HepG2 (cell line): ENCODE measurements at regions not wholly inside any gene's neighbourhood (a gene's known extent, or its start where the extent isn't known, plus 50 kb on each side); places are given as distances from the start of the nearest gene placed in this dataset.

Source experiments
- ATAC-seq: fragments of 200-7000 bp; cut with Tn5 transposase; 3 replicates; pipeline ENCODE4 v1.9.1; 2020; ENCODE audit warnings: mild to moderate bottlenecking, moderate library complexity
- BruUV-seq: library from RNA; stranded (reverse); fragments of 400-500 nt; replicated peaks from 2 replicates; lab custom pipeline; 2021; lab: Mats Ljungman, UMichigan
- CTCF ChIA-PET: fragments of 300-600 bp; formaldehyde crosslinking; extraction: SDS; loops from one replicate; lab custom pipeline; 2021; ENCODE audit warnings: low total read pairs, inconsistent platforms, low intra/inter-chr PET ratio; lab: Yijun Ruan, JAX
- POLR2A ChIA-PET: fragments of 350-600 bp; sonication (Branson Sonifier 250); formaldehyde crosslinking; loops from one replicate; lab custom pipeline; 2020; ENCODE audit warnings: antibody characterized with exemption, inconsistent platforms; lab: Yijun Ruan, JAX
- DNase-seq: peaks from one replicate; pipeline ENCODE4 v3.0.0-alpha.2; 2015; ENCODE audit warnings: low spot score
- FAIRE-seq: peaks from 3 replicates; lab custom pipeline; 2011; peaks lifted over from hg19 to GRCh38; lab: Jason Lieb, UNC
- H2AFZ ChIP-seq: one replicate; pipeline ENCODE4 v1.6.1; 2011; ENCODE audit warnings: low read length, inconsistent platforms
- H3K27ac ChIP-seq: fragments of 300-600 bp; 3 replicates; pipeline ENCODE4 v1.8.0; 2011; ENCODE audit warnings: mixed run types, mild to moderate bottlenecking, mixed read lengths, low read length, inconsistent platforms; ENCODE audit not compliant: insufficient read depth; ENCODE audit errors: extremely low read length
- H3K27me3 ChIP-seq, 2 experiments: fragments of 200-600 bp in 1 of 2; 2 replicates in 1 of 2; 3 replicates in 1 of 2; pipeline versions ENCODE4 v1.6.0 to v1.8.0; 2011; ENCODE audit warnings: low read length in 2 of 2, mild to moderate bottlenecking in 2 of 2, moderate library complexity in 2 of 2, inconsistent platforms in 1 of 2; ENCODE audit not compliant: insufficient read depth in 2 of 2, control insufficient read depth in 1 of 2
- H3K36me3 ChIP-seq, 2 experiments: fragments of 200-600 bp in 1 of 2; replicated peaks in 1 of 2; 2 replicates in 1 of 2; 3 replicates in 1 of 2; pipeline versions ENCODE4 v1.5.1 to v1.8.0; 2011; ENCODE audit warnings: low read length in 2 of 2, inconsistent platforms in 1 of 2; ENCODE audit not compliant: insufficient read depth in 2 of 2, control insufficient read depth in 1 of 2
- H3K4me1 ChIP-seq: 2 replicates; pipeline ENCODE4 v1.5.1; 2012; ENCODE audit warnings: low read length, inconsistent platforms; ENCODE audit not compliant: insufficient read depth
- H3K4me2 ChIP-seq: 2 replicates; pipeline ENCODE4 v1.6.0; 2011; ENCODE audit warnings: low read depth, low read length, inconsistent platforms
- H3K4me3 ChIP-seq, 3 experiments: fragments of 200-600 bp in 1 of 3; sonication (generic), shearing (Covaris generic) in 1 of 3; replicated peaks in 1 of 3; 2 replicates each; pipeline ENCODE4 v1.5.1; 2011 to 2016; ENCODE audit warnings: low read length in 3 of 3, inconsistent platforms in 2 of 3, low read depth in 2 of 3, mild to moderate bottlenecking in 2 of 3, control low read depth in 1 of 3, mixed read lengths in 1 of 3; ENCODE audit not compliant: insufficient read depth in 1 of 3
- H3K79me2 ChIP-seq: one replicate; pipeline ENCODE4 v1.6.1; 2011; ENCODE audit warnings: low read length, inconsistent platforms; ENCODE audit not compliant: insufficient read depth
- H3K9ac ChIP-seq: 2 replicates; pipeline ENCODE4 v1.6.0; 2011; ENCODE audit warnings: mild to moderate bottlenecking, low read depth, low read length, inconsistent platforms; ENCODE audit not compliant: insufficient read depth
- H3K9me3 ChIP-seq: 2 replicates; pipeline ENCODE4 v1.5.1; 2012; ENCODE audit warnings: mild to moderate bottlenecking, low read length
- H4K20me1 ChIP-seq: 2 replicates; pipeline ENCODE4 v1.6.0; 2011; ENCODE audit warnings: inconsistent platforms, mild to moderate bottlenecking, low read length, moderate library complexity; ENCODE audit not compliant: insufficient read depth
- BRD4 ChIP-seq: sonication (generic); formaldehyde crosslinking; IDR thresholded peaks from 2 replicates; pipeline ENCODE4 v1.4.0; 2020; ENCODE audit warnings: missing genetic modification reagents
- NFIC ChIP-seq: IDR thresholded peaks from 2 replicates; pipeline ENCODE4 v1.6.1; 2012; ENCODE audit warnings: mild to moderate bottlenecking, low read length, inconsistent platforms
- NR2F2 ChIP-seq: IDR thresholded peaks from 2 replicates; pipeline ENCODE4 v1.6.1; 2012; ENCODE audit warnings: low read depth, inconsistent platforms, borderline replicate concordance
- PAX8 ChIP-seq: sonication (generic); formaldehyde crosslinking; IDR thresholded peaks from 2 replicates; pipeline ENCODE4 v1.8.0; 2022; ENCODE audit warnings: mild to moderate bottlenecking, missing genetic modification reagents, borderline replicate concordance
- SIN3B ChIP-seq: fragments of 150-350 bp; IDR thresholded peaks from 2 replicates; pipeline ENCODE4 v1.6.1; 2014; ENCODE audit warnings: low read length
- SUZ12 ChIP-seq: fragments of 150-350 bp; IDR thresholded peaks from 2 replicates; pipeline ENCODE4 v1.6.1; 2014; ENCODE audit warnings: low read depth, low read length
- TEAD2 ChIP-seq: sonication (generic); formaldehyde crosslinking; IDR thresholded peaks from 2 replicates; pipeline ENCODE4 v1.9.0; 2021; ENCODE audit warnings: missing genetic modification reagents
- ZNF383 ChIP-seq: sonication (generic); formaldehyde crosslinking; IDR thresholded peaks from 2 replicates; pipeline ENCODE4 v1.4.0; 2020; ENCODE audit warnings: missing genetic modification reagents, mild to moderate bottlenecking, borderline replicate concordance
- ZNF605 ChIP-seq: sonication (generic); formaldehyde crosslinking; IDR thresholded peaks from 2 replicates; pipeline ENCODE4 v1.8.0; 2022; ENCODE audit warnings: mild to moderate bottlenecking, missing genetic modification reagents
- whole genome bisulfite sequencing: methylation state at CpG from one replicate; pipeline ENCODE4 v1.1.6; 2017; ENCODE audit warnings: low lambda C conversion rate; 5-methylcytosine and 5-hydroxymethylcytosine counted together
- in situ Hi-C: cut with HindIII; loops from 2 replicates; pipeline ENCODE4 v1.10.0; 2017; ENCODE audit warnings: low pct_unique_long_range_greater_than_20kb; ENCODE audit not compliant: extremely low pct_ligation_motif_present
- intact Hi-C: fragments of 100-400 bp; cut with micrococcal nuclease; formaldehyde crosslinking; loops from one replicate; pipeline ENCODE4 v1.10.0; 2022; ENCODE audit not compliant: unreplicated experiment
- TF ChIP-seq, protein P1 (sequence below): sonication (generic); formaldehyde crosslinking; IDR thresholded peaks from 2 replicates; pipeline ENCODE4 v1.5.1; 2020; ENCODE audit warnings: mild to moderate bottlenecking, moderate library complexity, missing genetic modification reagents
- TF ChIP-seq, protein P2 (sequence below): sonication (generic); formaldehyde crosslinking; IDR thresholded peaks from 2 replicates; pipeline ENCODE4 v1.5.0; 2020; ENCODE audit warnings: mild to moderate bottlenecking, missing genetic modification reagents, borderline replicate concordance
- TF ChIP-seq, protein P3 (sequence below): sonication (generic); formaldehyde crosslinking; IDR thresholded peaks from 2 replicates; pipeline ENCODE4 v1.5.1; 2020; ENCODE audit warnings: missing genetic modification reagents, mild to moderate bottlenecking, borderline replicate concordance
- TF ChIP-seq, protein P4 (sequence below): sonication (generic); formaldehyde crosslinking; IDR thresholded peaks from 2 replicates; pipeline ENCODE4 v1.5.1; 2020; ENCODE audit warnings: mild to moderate bottlenecking, missing genetic modification reagents, borderline replicate concordance

DNA sequence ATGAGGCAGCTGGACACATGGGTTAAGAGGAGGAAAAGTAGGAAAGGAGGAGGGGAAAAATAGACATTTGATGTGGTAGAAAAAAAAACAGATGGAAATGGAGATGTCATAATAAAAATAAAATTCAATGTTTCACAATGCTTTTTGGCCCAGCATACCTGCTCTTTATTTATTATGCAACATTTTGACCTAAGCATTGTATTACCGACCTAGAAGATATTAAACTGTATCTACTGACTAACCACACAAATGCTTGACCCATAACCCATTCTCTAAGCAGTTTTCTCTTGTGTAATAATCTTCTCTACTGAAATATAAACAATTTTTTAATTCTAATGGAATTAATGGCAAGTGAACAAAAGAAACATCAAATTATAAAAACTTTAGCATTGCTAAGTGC is 362.3 kb downstream of the FBXO15 start:
- Histone ChIP-seq H3K36me3 (no peaks in the 10 kb centered on the region), H2AFZ (no peak overlapping the region), H3K4me3 (no peak overlapping the region), H3K27ac (no peak overlapping the region), H3K9ac (no peak overlapping the region), H3K27me3 (peaks cover 0 to 13% of the 10 kb centered on the region in 2 experiments; a peak in 2 of 5 replicates), H4K20me1 (no peaks in the 10 kb centered on the region), H3K9me3 (no peaks in the 10 kb centered on the region), H3K79me2 (no peaks in the 10 kb centered on the region), H3K4me1 (no peaks in the 10 kb centered on the region), H3K4me2 (no peak overlapping the region)
- no peak for DNase-seq
- in situ Hi-C loops, result no loop called here
- WGBS, result 0% methylated on average over 1 of the region's 1 CpG
- BruUV-seq, result no TSS peak
- CTCF ChIA-PET, result no interaction called here
- no peak for FAIRE-seq
- intact Hi-C loops, result no loop called here
- no peak for ATAC-seq
- POLR2A ChIA-PET, result no interaction called here
- no peak for TF ChIP-seq NFIC
- TF ChIP-seq ZNF383 (CRISPR knock-in tag), result no peak
- TF ChIP-seq SUZ12, result no peak
- no peak for TF ChIP-seq NR2F2
- no peak for TF ChIP-seq SIN3B
- TF ChIP-seq, protein P1, sequence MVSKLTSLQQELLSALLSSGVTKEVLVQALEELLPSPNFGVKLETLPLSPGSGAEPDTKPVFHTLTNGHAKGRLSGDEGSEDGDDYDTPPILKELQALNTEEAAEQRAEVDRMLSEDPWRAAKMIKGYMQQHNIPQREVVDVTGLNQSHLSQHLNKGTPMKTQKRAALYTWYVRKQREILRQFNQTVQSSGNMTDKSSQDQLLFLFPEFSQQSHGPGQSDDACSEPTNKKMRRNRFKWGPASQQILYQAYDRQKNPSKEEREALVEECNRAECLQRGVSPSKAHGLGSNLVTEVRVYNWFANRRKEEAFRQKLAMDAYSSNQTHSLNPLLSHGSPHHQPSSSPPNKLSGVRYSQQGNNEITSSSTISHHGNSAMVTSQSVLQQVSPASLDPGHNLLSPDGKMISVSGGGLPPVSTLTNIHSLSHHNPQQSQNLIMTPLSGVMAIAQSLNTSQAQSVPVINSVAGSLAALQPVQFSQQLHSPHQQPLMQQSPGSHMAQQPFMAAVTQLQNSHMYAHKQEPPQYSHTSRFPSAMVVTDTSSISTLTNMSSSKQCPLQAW (CRISPR knock-in tag), result no peak
- TF ChIP-seq TEAD2 (CRISPR knock-in tag), result no peak
- TF ChIP-seq, protein P2, sequence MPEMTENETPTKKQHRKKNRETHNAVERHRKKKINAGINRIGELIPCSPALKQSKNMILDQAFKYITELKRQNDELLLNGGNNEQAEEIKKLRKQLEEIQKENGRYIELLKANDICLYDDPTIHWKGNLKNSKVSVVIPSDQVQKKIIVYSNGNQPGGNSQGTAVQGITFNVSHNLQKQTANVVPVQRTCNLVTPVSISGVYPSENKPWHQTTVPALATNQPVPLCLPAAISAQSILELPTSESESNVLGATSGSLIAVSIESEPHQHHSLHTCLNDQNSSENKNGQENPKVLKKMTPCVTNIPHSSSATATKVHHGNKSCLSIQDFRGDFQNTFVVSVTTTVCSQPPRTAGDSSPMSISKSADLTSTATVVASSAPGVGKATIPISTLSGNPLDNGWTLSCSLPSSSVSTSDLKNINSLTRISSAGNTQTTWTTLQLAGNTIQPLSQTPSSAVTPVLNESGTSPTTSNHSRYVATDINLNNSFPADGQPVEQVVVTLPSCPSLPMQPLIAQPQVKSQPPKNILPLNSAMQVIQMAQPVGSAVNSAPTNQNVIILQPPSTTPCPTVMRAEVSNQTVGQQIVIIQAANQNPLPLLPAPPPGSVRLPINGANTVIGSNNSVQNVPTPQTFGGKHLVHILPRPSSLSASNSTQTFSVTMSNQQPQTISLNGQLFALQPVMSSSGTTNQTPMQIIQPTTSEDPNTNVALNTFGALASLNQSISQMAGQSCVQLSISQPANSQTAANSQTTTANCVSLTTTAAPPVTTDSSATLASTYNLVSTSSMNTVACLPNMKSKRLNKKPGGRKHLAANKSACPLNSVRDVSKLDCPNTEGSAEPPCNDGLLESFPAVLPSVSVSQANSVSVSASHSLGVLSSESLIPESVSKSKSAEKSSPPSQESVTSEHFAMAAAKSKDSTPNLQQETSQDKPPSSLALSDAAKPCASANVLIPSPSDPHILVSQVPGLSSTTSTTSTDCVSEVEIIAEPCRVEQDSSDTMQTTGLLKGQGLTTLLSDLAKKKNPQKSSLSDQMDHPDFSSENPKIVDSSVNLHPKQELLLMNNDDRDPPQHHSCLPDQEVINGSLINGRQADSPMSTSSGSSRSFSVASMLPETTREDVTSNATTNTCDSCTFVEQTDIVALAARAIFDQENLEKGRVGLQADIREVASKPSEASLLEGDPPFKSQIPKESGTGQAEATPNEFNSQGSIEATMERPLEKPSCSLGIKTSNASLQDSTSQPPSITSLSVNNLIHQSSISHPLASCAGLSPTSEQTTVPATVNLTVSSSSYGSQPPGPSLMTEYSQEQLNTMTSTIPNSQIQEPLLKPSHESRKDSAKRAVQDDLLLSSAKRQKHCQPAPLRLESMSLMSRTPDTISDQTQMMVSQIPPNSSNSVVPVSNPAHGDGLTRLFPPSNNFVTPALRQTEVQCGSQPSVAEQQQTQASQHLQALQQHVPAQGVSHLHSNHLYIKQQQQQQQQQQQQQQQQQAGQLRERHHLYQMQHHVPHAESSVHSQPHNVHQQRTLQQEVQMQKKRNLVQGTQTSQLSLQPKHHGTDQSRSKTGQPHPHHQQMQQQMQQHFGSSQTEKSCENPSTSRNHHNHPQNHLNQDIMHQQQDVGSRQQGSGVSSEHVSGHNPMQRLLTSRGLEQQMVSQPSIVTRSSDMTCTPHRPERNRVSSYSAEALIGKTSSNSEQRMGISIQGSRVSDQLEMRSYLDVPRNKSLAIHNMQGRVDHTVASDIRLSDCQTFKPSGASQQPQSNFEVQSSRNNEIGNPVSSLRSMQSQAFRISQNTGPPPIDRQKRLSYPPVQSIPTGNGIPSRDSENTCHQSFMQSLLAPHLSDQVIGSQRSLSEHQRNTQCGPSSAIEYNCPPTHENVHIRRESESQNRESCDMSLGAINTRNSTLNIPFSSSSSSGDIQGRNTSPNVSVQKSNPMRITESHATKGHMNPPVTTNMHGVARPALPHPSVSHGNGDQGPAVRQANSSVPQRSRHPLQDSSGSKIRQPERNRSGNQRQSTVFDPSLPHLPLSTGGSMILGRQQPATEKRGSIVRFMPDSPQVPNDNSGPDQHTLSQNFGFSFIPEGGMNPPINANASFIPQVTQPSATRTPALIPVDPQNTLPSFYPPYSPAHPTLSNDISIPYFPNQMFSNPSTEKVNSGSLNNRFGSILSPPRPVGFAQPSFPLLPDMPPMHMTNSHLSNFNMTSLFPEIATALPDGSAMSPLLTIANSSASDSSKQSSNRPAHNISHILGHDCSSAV, result no peak
- no peak for TF ChIP-seq BRD4 (CRISPR knock-in tag)
- TF ChIP-seq, protein P3, sequence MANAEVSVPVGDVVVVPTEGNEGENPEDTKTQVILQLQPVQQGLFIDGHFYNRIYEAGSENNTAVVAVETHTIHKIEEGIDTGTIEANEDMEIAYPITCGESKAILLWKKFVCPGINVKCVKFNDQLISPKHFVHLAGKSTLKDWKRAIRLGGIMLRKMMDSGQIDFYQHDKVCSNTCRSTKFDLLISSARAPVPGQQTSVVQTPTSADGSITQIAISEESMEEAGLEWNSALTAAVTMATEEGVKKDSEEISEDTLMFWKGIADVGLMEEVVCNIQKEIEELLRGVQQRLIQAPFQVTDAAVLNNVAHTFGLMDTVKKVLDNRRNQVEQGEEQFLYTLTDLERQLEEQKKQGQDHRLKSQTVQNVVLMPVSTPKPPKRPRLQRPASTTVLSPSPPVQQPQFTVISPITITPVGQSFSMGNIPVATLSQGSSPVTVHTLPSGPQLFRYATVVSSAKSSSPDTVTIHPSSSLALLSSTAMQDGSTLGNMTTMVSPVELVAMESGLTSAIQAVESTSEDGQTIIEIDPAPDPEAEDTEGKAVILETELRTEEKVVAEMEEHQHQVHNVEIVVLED, result no peak
- no peak for TF ChIP-seq ZNF605 (CRISPR knock-in tag)
- TF ChIP-seq, protein P4, sequence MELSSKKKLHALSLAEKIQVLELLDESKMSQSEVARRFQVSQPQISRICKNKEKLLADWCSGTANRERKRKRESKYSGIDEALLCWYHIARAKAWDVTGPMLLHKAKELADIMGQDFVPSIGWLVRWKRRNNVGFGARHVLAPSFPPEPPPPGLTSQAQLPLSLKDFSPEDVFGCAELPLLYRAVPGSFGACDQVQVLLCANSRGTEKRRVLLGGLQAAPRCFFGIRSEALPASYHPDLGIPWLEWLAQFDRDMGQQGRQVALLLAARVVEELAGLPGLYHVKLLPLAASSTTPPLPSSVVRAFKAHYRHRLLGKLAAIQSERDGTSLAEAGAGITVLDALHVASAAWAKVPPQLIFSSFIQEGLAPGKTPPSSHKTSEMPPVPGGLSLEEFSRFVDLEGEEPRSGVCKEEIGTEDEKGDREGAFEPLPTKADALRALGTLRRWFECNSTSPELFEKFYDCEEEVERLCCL, result no peak
- TF ChIP-seq PAX8 (CRISPR knock-in tag), result no peak
